Activated T-cell treated with anti-CD3 and anti-CD28 coated beads, Interleukin-2, amount 50 U/mL, for 48 hours (primary cell): ENCODE measurements at regions not wholly inside any gene's neighbourhood (a gene's known extent, or its start where the extent isn't known, plus 50 kb on each side); places are given as distances from the start of the nearest gene placed in this dataset.
"Not testable (repeated sequence)": the region's sequence is repeated elsewhere in the genome, so short reads cannot be mapped to it uniquely, and the experiment has no call there.

Source experiments
- DNase-seq, 2 experiments: peaks; one replicate each; pipeline ENCODE4 v3.0.0-alpha.2; 2020

- not testable (repeated sequence) for DNase-seq
These were observed 1879.4 kb upstream of the CELF4 start for GRCh38 chr18:39444957-39445356.

GRCh38 chr18:39441648-39442047 is 1876.0 kb upstream of the CELF4 start:
- no peak for DNase-seq

- DNase-seq, result no peak
These were observed 1870.4 kb upstream of the CELF4 start for GRCh38 chr18:39435996-39436395.

- no peak for DNase-seq
These were observed 1869.6 kb upstream of the CELF4 start for GRCh38 chr18:39435209-39435608.

GRCh38 chr18:39434223-39434920 is 1868.8 kb upstream of the CELF4 start:
- no peak for DNase-seq

- no peak for DNase-seq
These were observed 1859.7 kb upstream of the CELF4 start for GRCh38 chr18:39425172-39425850.

GRCh38 chr18:39424261-39424660 is 1858.7 kb upstream of the CELF4 start:
- DNase-seq, result no peak

GRCh38 chr18:39421276-39421675 is 1855.7 kb upstream of the CELF4 start:
- DNase-seq, result no peak

GRCh38 chr18:39419315-39419714 is 1853.7 kb upstream of the CELF4 start:
- DNase-seq, result no peak

GRCh38 chr18:39415471-39415870 is 1849.9 kb upstream of the CELF4 start:
- no peak for DNase-seq

GRCh38 chr18:39414009-39414700 is 1848.6 kb upstream of the CELF4 start:
- DNase-seq, result no peak

GRCh38 chr18:39406941-39407340 is 1841.3 kb upstream of the CELF4 start:
- DNase-seq, result no peak

- DNase-seq, result no peak
These were observed 1837.5 kb upstream of the CELF4 start for GRCh38 chr18:39403121-39403520.

- no peak for DNase-seq
These were observed 1834.1 kb upstream of the CELF4 start for GRCh38 chr18:39399662-39400061.

- no peak for DNase-seq
These were observed 1830.6 kb upstream of the CELF4 start for GRCh38 chr18:39396168-39396567.

- DNase-seq, result no peak
These were observed 1824.3 kb upstream of the CELF4 start for GRCh38 chr18:39389800-39390379.

GRCh38 chr18:39380866-39381265 is 1815.3 kb upstream of the CELF4 start:
- DNase-seq, result no peak

GRCh38 chr18:39380186-39380725 is 1814.7 kb upstream of the CELF4 start:
- DNase-seq, result no peak

- DNase-seq, result no peak
These were observed 1809.5 kb upstream of the CELF4 start for GRCh38 chr18:39375066-39375465.

- no peak for DNase-seq
These were observed 1806.4 kb upstream of the CELF4 start for GRCh38 chr18:39371996-39372395.

- DNase-seq, result no peak
These were observed 1801.1 kb upstream of the CELF4 start for GRCh38 chr18:39366656-39367055.

GRCh38 chr18:39365836-39366485 is 1800.4 kb upstream of the CELF4 start:
- no peak for DNase-seq

GRCh38 chr18:39360072-39360471 is 1794.5 kb upstream of the CELF4 start:
- no peak for DNase-seq
